ENCODE measurements at regions not wholly inside any gene's neighbourhood (a gene's known extent, or its start where the extent isn't known, plus 50 kb on each side); places are given as distances from the start of the nearest gene placed in this dataset.
"Not testable (repeated sequence)": the region's sequence is repeated elsewhere in the genome, so short reads cannot be mapped to it uniquely, and the experiment has no call there.

DNA sequence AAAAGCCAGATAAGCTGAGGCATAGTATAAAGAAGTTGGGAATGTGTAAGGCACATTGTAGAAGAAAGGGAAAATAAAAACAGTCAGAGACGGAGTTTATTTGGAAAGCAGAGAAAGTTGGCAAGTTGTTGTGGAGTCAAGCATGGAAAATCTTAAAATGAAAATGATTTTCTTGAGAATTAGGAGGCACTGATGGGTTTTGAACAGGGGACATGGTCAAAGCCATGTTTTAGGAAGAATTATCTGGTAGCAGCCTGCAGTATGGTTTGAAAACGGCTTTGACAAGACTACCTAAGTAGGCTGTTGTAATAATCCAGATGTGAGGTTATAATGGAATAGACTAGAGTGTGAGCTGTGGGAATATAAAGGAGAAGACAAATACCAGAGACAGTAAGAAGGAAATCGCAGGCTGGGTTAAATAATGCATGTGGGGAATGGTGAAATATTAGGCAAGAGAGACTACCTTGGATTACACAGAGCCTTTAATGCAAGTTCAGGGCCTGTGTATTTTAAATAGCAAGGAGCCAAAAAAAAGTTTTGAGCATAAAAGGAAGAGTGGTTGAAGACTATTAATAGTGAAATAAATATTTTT lies 130.4 kb upstream of the MEOX2 start:
- no TSS peak for BruUV-seq (replicated peaks)
- Histone ChIP-seq H3K36me3 (ENCODE audit: insufficient read depth, low read length, poor library complexity, severe bottlenecking) (no peaks in the 10 kb centered on the region), H3K9me3 (ENCODE audit: low read depth, low read length, poor library complexity, severe bottlenecking) (no peaks in the 10 kb centered on the region), H3K4me3 (ENCODE audit: low read depth, low read length, poor library complexity, severe bottlenecking) (no peak overlapping the region), H3K4me1 (ENCODE audit: insufficient read depth, low read length, poor library complexity, severe bottlenecking) (peaks cover 4% of the 10 kb centered on the region), H3K27me3 (replicated peaks; ENCODE audit: insufficient read depth, low read depth, low read length, poor library complexity) (no peaks in the 10 kb centered on the region), H3K27ac (ENCODE audit: low read depth, low read length, poor library complexity, severe bottlenecking) (no peak overlapping the region)
- intact Hi-C loops (cut with micrococcal nuclease; ENCODE audit: unreplicated experiment), result no loop called here
- ChIA-PET CTCF (no interaction called here), POLR2A (ENCODE audit: low non-redundant PET) (no interaction called here)
- TF ChIP-seq EZH2 (IDR thresholded peaks at IDR 0.05; ENCODE audit: borderline replicate concordance, low read depth, low read length, poor library complexity, severe bottlenecking), result no peak
- DNase-seq (ENCODE audit: low spot score), result no peak

DNA sequence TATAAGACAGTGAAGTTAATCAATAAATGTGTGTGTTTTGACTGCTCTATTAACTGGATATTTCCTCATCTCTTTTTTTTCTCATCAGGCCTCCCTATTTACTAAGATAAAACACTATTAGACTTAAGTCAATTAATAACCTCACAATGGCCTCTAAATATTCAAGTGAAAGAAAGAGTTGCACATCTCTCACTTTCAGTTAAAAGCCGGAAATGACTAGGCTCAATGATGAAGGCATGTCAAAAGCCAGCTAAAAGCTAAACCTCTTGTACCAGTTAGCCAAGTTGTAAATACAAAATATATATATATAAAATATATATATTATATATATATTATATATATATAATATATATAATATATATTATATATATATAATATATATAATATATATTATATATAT lies 127.0 kb upstream of the MEOX2 start:
- no peak for TF ChIP-seq EZH2 (IDR thresholded peaks at IDR 0.05; ENCODE audit: borderline replicate concordance, low read depth, low read length, poor library complexity, severe bottlenecking)
- TF ChIP-seq, protein P1, sequence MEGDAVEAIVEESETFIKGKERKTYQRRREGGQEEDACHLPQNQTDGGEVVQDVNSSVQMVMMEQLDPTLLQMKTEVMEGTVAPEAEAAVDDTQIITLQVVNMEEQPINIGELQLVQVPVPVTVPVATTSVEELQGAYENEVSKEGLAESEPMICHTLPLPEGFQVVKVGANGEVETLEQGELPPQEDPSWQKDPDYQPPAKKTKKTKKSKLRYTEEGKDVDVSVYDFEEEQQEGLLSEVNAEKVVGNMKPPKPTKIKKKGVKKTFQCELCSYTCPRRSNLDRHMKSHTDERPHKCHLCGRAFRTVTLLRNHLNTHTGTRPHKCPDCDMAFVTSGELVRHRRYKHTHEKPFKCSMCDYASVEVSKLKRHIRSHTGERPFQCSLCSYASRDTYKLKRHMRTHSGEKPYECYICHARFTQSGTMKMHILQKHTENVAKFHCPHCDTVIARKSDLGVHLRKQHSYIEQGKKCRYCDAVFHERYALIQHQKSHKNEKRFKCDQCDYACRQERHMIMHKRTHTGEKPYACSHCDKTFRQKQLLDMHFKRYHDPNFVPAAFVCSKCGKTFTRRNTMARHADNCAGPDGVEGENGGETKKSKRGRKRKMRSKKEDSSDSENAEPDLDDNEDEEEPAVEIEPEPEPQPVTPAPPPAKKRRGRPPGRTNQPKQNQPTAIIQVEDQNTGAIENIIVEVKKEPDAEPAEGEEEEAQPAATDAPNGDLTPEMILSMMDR (conservative IDR thresholded peaks at IDR 0.05; ENCODE audit: low read depth, low read length), result no peak
- POLR2A ChIA-PET (ENCODE audit: low non-redundant PET), result no interaction called here
- no peaks in the 10 kb centered on the region for H3K9me3 ChIP-seq (ENCODE audit: low read depth, low read length, poor library complexity, severe bottlenecking)

DNA sequence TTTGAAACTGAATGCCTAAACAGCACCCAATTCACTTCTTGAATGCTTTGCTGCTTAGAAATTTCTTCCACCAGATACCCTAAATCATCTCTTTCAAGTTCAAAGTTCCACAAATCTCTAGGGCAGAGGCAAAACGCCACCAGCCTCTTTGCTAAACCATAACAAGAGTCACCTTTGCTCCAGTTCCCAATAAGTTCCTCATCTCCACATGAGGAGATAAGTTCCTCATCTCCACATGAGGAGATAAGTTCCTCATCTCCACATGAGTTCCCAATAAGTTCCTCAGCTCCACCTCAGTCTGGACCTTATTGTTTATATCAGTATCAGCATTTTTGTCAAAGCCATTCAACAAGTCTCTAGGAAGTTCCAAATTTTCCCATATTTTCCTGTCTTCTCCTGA lies 123.9 kb upstream of the MEOX2 start:
- POLR2A ChIA-PET (ENCODE audit: low non-redundant PET); intact Hi-C loops (cut with micrococcal nuclease; ENCODE audit: unreplicated experiment); H3K27me3 ChIP-seq (replicated peaks; ENCODE audit: insufficient read depth, low read depth, low read length, poor library complexity); H3K4me1 ChIP-seq (ENCODE audit: insufficient read depth, low read length, poor library complexity, severe bottlenecking); CTCF ChIA-PET; H3K4me3 ChIP-seq (ENCODE audit: low read depth, low read length, poor library complexity, severe bottlenecking); H3K36me3 ChIP-seq (ENCODE audit: insufficient read depth, low read length, poor library complexity, severe bottlenecking); DNase-seq (ENCODE audit: low spot score); H3K9me3 ChIP-seq (ENCODE audit: low read depth, low read length, poor library complexity, severe bottlenecking); BruUV-seq (replicated peaks); H3K27ac ChIP-seq (ENCODE audit: low read depth, low read length, poor library complexity, severe bottlenecking): not testable (repeated sequence)

More for the DNA sequence above, 127.0 kb upstream of the MEOX2 start:
- BruUV-seq (replicated peaks), result no TSS peak
- Histone ChIP-seq H3K4me1 (ENCODE audit: insufficient read depth, low read length, poor library complexity, severe bottlenecking) (no peaks in the 10 kb centered on the region), H3K27me3 (replicated peaks; ENCODE audit: insufficient read depth, low read depth, low read length, poor library complexity) (no peaks in the 10 kb centered on the region), H3K27ac (ENCODE audit: low read depth, low read length, poor library complexity, severe bottlenecking) (no peak overlapping the region), H3K36me3 (ENCODE audit: insufficient read depth, low read length, poor library complexity, severe bottlenecking) (no peaks in the 10 kb centered on the region), H3K4me3 (ENCODE audit: low read depth, low read length, poor library complexity, severe bottlenecking) (no peak overlapping the region)
- CTCF ChIA-PET, result no interaction called here
- DNase-seq (ENCODE audit: low spot score), result no peak
- intact Hi-C loops (cut with micrococcal nuclease; ENCODE audit: unreplicated experiment), result no loop called here

DNA sequence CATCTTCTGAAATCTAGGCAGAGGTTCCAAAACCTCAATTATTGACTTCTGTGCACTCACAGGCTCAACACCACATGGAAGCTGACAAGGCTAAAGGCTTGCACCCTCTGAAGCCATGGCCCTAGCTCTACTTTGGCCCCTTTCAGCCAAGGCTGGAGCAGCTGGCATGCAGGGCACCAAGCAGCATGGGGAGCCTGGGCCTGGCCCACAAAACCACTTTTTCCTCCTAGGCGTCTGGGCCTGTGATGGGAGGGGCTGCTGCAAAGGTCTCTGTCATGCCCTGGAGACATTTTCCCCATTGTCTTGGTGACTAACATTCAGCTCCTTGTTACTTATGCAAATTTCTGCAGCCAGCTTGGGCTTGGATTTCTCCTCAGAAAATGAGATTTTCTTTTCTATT lies 123.5 kb upstream of the MEOX2 start:
- H3K27me3 ChIP-seq (replicated peaks; ENCODE audit: insufficient read depth, low read depth, low read length, poor library complexity); H3K4me3 ChIP-seq (ENCODE audit: low read depth, low read length, poor library complexity, severe bottlenecking); DNase-seq (ENCODE audit: low spot score); H3K27ac ChIP-seq (ENCODE audit: low read depth, low read length, poor library complexity, severe bottlenecking); H3K9me3 ChIP-seq (ENCODE audit: low read depth, low read length, poor library complexity, severe bottlenecking); H3K36me3 ChIP-seq (ENCODE audit: insufficient read depth, low read length, poor library complexity, severe bottlenecking); H3K4me1 ChIP-seq (ENCODE audit: insufficient read depth, low read length, poor library complexity, severe bottlenecking); CTCF ChIA-PET; BruUV-seq (replicated peaks); POLR2A ChIA-PET (ENCODE audit: low non-redundant PET); intact Hi-C loops (cut with micrococcal nuclease; ENCODE audit: unreplicated experiment): not testable (repeated sequence)

DNA sequence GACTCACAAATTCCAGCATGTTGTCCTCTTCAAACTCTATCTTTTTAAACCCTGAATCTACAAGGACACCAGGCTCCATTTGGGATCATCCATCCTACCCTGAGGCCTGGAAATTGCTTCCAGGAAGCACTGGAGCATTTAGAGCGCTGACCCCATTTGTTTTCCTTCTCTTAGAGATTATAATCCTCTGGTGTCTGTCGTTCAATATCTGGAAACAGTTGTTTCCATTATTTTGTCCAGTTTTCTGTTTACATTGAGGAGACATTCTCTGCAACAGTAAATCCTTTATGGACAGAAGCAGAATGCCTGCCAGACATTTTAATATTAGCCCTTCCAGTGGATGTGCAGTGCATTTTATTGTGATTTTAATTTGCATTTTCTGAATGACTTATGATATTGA lies 119.4 kb upstream of the MEOX2 start:
- Histone ChIP-seq H3K27ac (ENCODE audit: low read depth, low read length, poor library complexity, severe bottlenecking) (no peak overlapping the region), H3K9me3 (ENCODE audit: low read depth, low read length, poor library complexity, severe bottlenecking) (no peaks in the 10 kb centered on the region), H3K27me3 (replicated peaks; ENCODE audit: insufficient read depth, low read depth, low read length, poor library complexity) (no peaks in the 10 kb centered on the region), H3K36me3 (ENCODE audit: insufficient read depth, low read length, poor library complexity, severe bottlenecking) (no peaks in the 10 kb centered on the region), H3K4me1 (ENCODE audit: insufficient read depth, low read length, poor library complexity, severe bottlenecking) (peaks cover 3% of the 10 kb centered on the region), H3K4me3 (ENCODE audit: low read depth, low read length, poor library complexity, severe bottlenecking) (no peak overlapping the region)
- no peak for TF ChIP-seq EZH2 (IDR thresholded peaks at IDR 0.05; ENCODE audit: borderline replicate concordance, low read depth, low read length, poor library complexity, severe bottlenecking)
- TF ChIP-seq, protein P1 (conservative IDR thresholded peaks at IDR 0.05; ENCODE audit: low read depth, low read length), result no peak
- intact Hi-C loops (cut with micrococcal nuclease; ENCODE audit: unreplicated experiment), result no loop called here
- ChIA-PET POLR2A (ENCODE audit: low non-redundant PET) (no interaction called here), CTCF (no interaction called here)
- no TSS peak for BruUV-seq (replicated peaks)
- no peak for DNase-seq (ENCODE audit: low spot score)

Data from A673 (cell line).